ENCODE measurements at regions not wholly inside any gene's neighbourhood (a gene's known extent, or its start where the extent isn't known, plus 50 kb on each side); places are given as distances from the start of the nearest gene placed in this dataset.

GRCh38 chr5:77928776-77929300 is 152.7 kb upstream of the TBCA start:
- TF ChIP-seq CTCF (IDR thresholded peaks at IDR 0.05), result no peak
- no peak for TF ChIP-seq EP300 (IDR thresholded peaks at IDR 0.05)
- no peak for TF ChIP-seq POLR2AphosphoS5 (IDR thresholded peaks at IDR 0.05)
- TF ChIP-seq POLR2A (IDR thresholded peaks at IDR 0.05), result no peak

All from suprapubic skin (tissue), 4 donors.